ENCODE measurements at regions not wholly inside any gene's neighbourhood (a gene's known extent, or its start where the extent isn't known, plus 50 kb on each side); places are given as distances from the start of the nearest gene placed in this dataset.

DNA sequence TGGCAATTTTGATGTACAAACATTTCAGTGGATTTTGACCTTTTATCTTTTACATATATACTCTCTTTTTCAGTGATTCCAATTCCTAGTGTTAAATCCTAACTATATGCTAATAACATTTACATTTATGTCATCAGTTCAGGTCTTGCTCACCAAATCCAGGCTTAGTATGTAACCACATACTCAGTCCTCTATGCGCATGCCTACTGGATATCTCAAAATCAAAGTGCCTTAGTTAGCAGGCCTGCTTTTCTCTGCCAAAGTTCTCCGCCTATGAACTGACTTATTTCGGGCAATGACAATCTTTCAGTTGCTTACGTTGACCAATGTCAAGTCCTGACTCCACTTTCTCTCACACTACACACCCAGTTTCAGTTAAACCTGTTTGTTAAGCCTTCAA lies 478.5 kb upstream of the SLITRK1 start:
- no peak for TF ChIP-seq CTCF (conservative IDR thresholded peaks at IDR 0.05; ENCODE audit: low read depth, low read length)
- TF ChIP-seq EZH2 (IDR thresholded peaks at IDR 0.05; ENCODE audit: low read length, unreplicated experiment), result no peak
- no peak for TF ChIP-seq EZH2phosphoT487 (IDR thresholded peaks at IDR 0.05; ENCODE audit: borderline replicate concordance, low read length)
